Stimulated activated CD4-positive, alpha-beta T cell treated with anti-CD3 and anti-CD28 coated beads, Interleukin-15, amount 100 ng/mL, for 48 hours (primary cell): ENCODE measurements at regions not wholly inside any gene's neighbourhood (a gene's known extent, or its start where the extent isn't known, plus 50 kb on each side); places are given as distances from the start of the nearest gene placed in this dataset.
"Not testable (repeated sequence)": the region's sequence is repeated elsewhere in the genome, so short reads cannot be mapped to it uniquely, and the experiment has no call there.

ENCODE experiments used
- DNase-seq, 2 donors: peaks; one replicate each; pipeline ENCODE4 v3.0.0-alpha.2; 2020; ENCODE audit warnings: low read depth in 2 of 2

GRCh38 chr19:13712767-13713201 lies 51.5 kb upstream of the MRI1 start:
- DNase-seq: no peak

GRCh38 chr19:13707915-13708314 lies 56.4 kb upstream of the MRI1 start:
- no peak for DNase-seq

GRCh38 chr19:13705928-13706447 lies 58.3 kb upstream of the MRI1 start:
- no peak for DNase-seq

GRCh38 chr19:13705201-13705600 lies 59.1 kb upstream of the MRI1 start:
- no peak for DNase-seq

GRCh38 chr19:13701624-13702023 lies 62.7 kb upstream of the MRI1 start:
- DNase-seq: no peak

GRCh38 chr19:13700621-13701020 lies 63.7 kb upstream of the MRI1 start:
- no peak for DNase-seq

GRCh38 chr19:13699786-13700185 lies 64.5 kb upstream of the MRI1 start:
- DNase-seq: no peak

GRCh38 chr19:13696839-13697238 lies 67.5 kb upstream of the MRI1 start:
- no peak for DNase-seq

- DNase-seq: no peak
These were observed 70.4 kb upstream of the MRI1 start for GRCh38 chr19:13693889-13694288.

GRCh38 chr19:13691569-13692435 lies 72.5 kb upstream of the MRI1 start:
- no peak for DNase-seq

GRCh38 chr19:13689085-13689484 lies 75.2 kb upstream of the MRI1 start:
- peak in 1 of 2 donors; percentile 2 for DNase-seq

GRCh38 chr19:13684021-13684420 lies 80.3 kb upstream of the MRI1 start:
- DNase-seq: no peak

- no peak for DNase-seq
These were observed 82.8 kb upstream of the MRI1 start for GRCh38 chr19:13681509-13681908.

GRCh38 chr19:13680708-13681360 lies 83.5 kb upstream of the MRI1 start:
- not testable (repeated sequence) for DNase-seq

GRCh38 chr19:13676967-13677366 lies 87.4 kb upstream of the MRI1 start:
- DNase-seq: not testable (repeated sequence)

GRCh38 chr19:13672480-13673175 lies 91.7 kb upstream of the MRI1 start:
- DNase-seq: peak; percentile 2 to 25

GRCh38 chr19:13670846-13671245 lies 93.5 kb upstream of the MRI1 start:
- no peak for DNase-seq

- DNase-seq: no peak
These were observed 94.5 kb upstream of the MRI1 start for GRCh38 chr19:13669780-13670355.

GRCh38 chr19:13668964-13669363 lies 95.4 kb upstream of the MRI1 start:
- DNase-seq: no peak

GRCh38 chr19:13666165-13666564 lies 98.2 kb upstream of the MRI1 start:
- DNase-seq: no peak

- DNase-seq: no peak
These were observed 99.0 kb upstream of the MRI1 start for GRCh38 chr19:13665125-13665905.
